ENCODE measurements at regions not wholly inside any gene's neighbourhood (a gene's known extent, or its start where the extent isn't known, plus 50 kb on each side); places are given as distances from the start of the nearest gene placed in this dataset.

- TF ChIP-seq, protein P1, sequence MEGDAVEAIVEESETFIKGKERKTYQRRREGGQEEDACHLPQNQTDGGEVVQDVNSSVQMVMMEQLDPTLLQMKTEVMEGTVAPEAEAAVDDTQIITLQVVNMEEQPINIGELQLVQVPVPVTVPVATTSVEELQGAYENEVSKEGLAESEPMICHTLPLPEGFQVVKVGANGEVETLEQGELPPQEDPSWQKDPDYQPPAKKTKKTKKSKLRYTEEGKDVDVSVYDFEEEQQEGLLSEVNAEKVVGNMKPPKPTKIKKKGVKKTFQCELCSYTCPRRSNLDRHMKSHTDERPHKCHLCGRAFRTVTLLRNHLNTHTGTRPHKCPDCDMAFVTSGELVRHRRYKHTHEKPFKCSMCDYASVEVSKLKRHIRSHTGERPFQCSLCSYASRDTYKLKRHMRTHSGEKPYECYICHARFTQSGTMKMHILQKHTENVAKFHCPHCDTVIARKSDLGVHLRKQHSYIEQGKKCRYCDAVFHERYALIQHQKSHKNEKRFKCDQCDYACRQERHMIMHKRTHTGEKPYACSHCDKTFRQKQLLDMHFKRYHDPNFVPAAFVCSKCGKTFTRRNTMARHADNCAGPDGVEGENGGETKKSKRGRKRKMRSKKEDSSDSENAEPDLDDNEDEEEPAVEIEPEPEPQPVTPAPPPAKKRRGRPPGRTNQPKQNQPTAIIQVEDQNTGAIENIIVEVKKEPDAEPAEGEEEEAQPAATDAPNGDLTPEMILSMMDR (IDR thresholded peaks at IDR 0.05), result no peak
- TF ChIP-seq POLR2A (IDR thresholded peaks at IDR 0.05), result peak in 1 of 2 donors; percentile 26
Measured at GRCh38 chr14:73771848-73772638, 57.9 kb upstream of the PNMA1 start.

Measured in adrenal gland (tissue), 5 donors.